OCI-LY1 (cell line): ENCODE measurements at regions not wholly inside any gene's neighbourhood (a gene's known extent, or its start where the extent isn't known, plus 50 kb on each side); places are given as distances from the start of the nearest gene placed in this dataset.

ENCODE experiments used
- H2AFZ ChIP-seq: fragments of 200-600 bp; sonication (generic), shearing (Covaris generic); 2 replicates; pipeline ENCODE4 v1.6.0; 2014; ENCODE audit warnings: antibody characterized with exemption, mild to moderate bottlenecking, low read length
- H3F3A ChIP-seq: fragments of 200-600 bp; sonication (generic), shearing (Covaris generic); 2 replicates; pipeline ENCODE4 v1.6.0; 2014; ENCODE audit warnings: mild to moderate bottlenecking, antibody characterized with exemption, low read length, moderate library complexity; ENCODE audit not compliant: insufficient read depth
- H3K27ac ChIP-seq: fragments of 200-600 bp; sonication (generic); 2 replicates; pipeline ENCODE4 v1.5.1; 2014; ENCODE audit warnings: low read length, mixed run types, mild to moderate bottlenecking, low read depth; ENCODE audit not compliant: poor library complexity, severe bottlenecking
- H3K27me3 ChIP-seq: fragments of 200-600 bp; sonication (generic); 2 replicates; pipeline ENCODE4 v1.6.0; 2014; ENCODE audit warnings: antibody characterized with exemption, mild to moderate bottlenecking, low read length, moderate library complexity; ENCODE audit not compliant: insufficient read depth
- H3K36me3 ChIP-seq: fragments of 200-600 bp; sonication (generic); 2 replicates; pipeline ENCODE4 v1.6.1; 2014; ENCODE audit warnings: mild to moderate bottlenecking, antibody characterized with exemption, low read length, moderate library complexity, mixed read lengths; ENCODE audit not compliant: insufficient read depth
- H3K4me1 ChIP-seq: fragments of 200-600 bp; sonication (generic); 2 replicates; pipeline ENCODE4 v1.5.1; 2014; ENCODE audit warnings: mild to moderate bottlenecking, low read length, moderate library complexity; ENCODE audit not compliant: insufficient read depth, severe bottlenecking
- H3K4me2 ChIP-seq: fragments of 200-600 bp; sonication (generic), shearing (Covaris generic); 2 replicates; pipeline ENCODE4 v1.6.1; 2014; ENCODE audit warnings: low read length
- H3K4me3 ChIP-seq: fragments of 200-600 bp; sonication (generic); 2 replicates; pipeline ENCODE4 v1.5.1; 2014; ENCODE audit warnings: low read length, low read depth, mild to moderate bottlenecking, mixed read lengths; ENCODE audit not compliant: poor library complexity, severe bottlenecking
- H3K79me2 ChIP-seq: fragments of 200-600 bp; shearing (Covaris generic); 2 replicates; pipeline ENCODE4 v1.6.1; 2016; ENCODE audit warnings: mixed run types, low read length, mixed read lengths; ENCODE audit not compliant: insufficient read depth
- H3K9ac ChIP-seq: fragments of 200-600 bp; sonication (generic), shearing (Covaris generic); 2 replicates; pipeline ENCODE4 v1.6.1; 2014; ENCODE audit warnings: mild to moderate bottlenecking, low read length, mixed read lengths
- H3K9me2 ChIP-seq: fragments of 200-600 bp; sonication (generic), shearing (Covaris generic); 2 replicates; pipeline ENCODE4 v1.6.1; 2014; ENCODE audit warnings: low read depth, mild to moderate bottlenecking, low read length, mixed read lengths
- H3K9me3 ChIP-seq: fragments of 200-600 bp; shearing (Covaris generic); 2 replicates; pipeline ENCODE4 v1.6.1; 2014; ENCODE audit warnings: low read length, mixed read lengths
- H4K20me1 ChIP-seq: fragments of 200-600 bp; sonication (generic), shearing (Covaris generic); 2 replicates; pipeline ENCODE4 v1.6.0; 2016; ENCODE audit warnings: mild to moderate bottlenecking, low read length; ENCODE audit not compliant: insufficient read depth
- CTCF ChIP-seq: fragments of 200-600 bp; sonication (generic), shearing (Covaris generic); IDR thresholded peaks from 2 replicates; pipeline ENCODE4 v1.5.1; 2017; ENCODE audit warnings: mild to moderate bottlenecking, antibody characterized with exemption, low read length, moderate library complexity, mixed read lengths
- EZH2 ChIP-seq: fragments of 200-600 bp; sonication (generic), shearing (Covaris generic); IDR thresholded peaks from 2 replicates; pipeline ENCODE4 v1.8.0; 2017; ENCODE audit warnings: borderline replicate concordance, mixed run types, mild to moderate bottlenecking, antibody characterized with exemption, low read length, moderate library complexity, mixed read lengths

- Histone ChIP-seq H3K27ac (no peak overlapping the region), H3K9ac (no peak overlapping the region), H3F3A (no peaks in the 10 kb centered on the region), H2AFZ (no peak overlapping the region), H3K79me2 (no peaks in the 10 kb centered on the region), H3K27me3 (no peaks in the 10 kb centered on the region; the same call in 1 of the 2 replicates), H3K4me3 (no peak overlapping the region), H4K20me1 (no peaks in the 10 kb centered on the region), H3K9me3 (no peaks in the 10 kb centered on the region), H3K4me2 (no peak overlapping the region), H3K36me3 (no peaks in the 10 kb centered on the region), H3K9me2 (no peaks in the 10 kb centered on the region), H3K4me1 (no peaks in the 10 kb centered on the region)
- TF ChIP-seq EZH2 (no peak), CTCF (no peak)
These were observed 508.8 kb downstream of the TYW1 start for GRCh38 chr7:67505449-67505848.

- Histone ChIP-seq H3K27ac (no peak overlapping the region), H4K20me1 (no peaks in the 10 kb centered on the region), H3K4me1 (no peaks in the 10 kb centered on the region), H3K9me2 (no peaks in the 10 kb centered on the region), H3K36me3 (no peaks in the 10 kb centered on the region), H3F3A (no peaks in the 10 kb centered on the region), H2AFZ (no peak overlapping the region), H3K4me3 (no peak overlapping the region), H3K79me2 (no peaks in the 10 kb centered on the region), H3K4me2 (no peak overlapping the region), H3K27me3 (no peaks in the 10 kb centered on the region), H3K9me3 (no peaks in the 10 kb centered on the region), H3K9ac (no peak overlapping the region)
- no peak for TF ChIP-seq CTCF
- TF ChIP-seq EZH2 = no peak
These were observed 515.8 kb downstream of the TYW1 start for GRCh38 chr7:67512481-67512880.

- H3K9ac ChIP-seq = no peak overlapping the region
- no peaks in the 10 kb centered on the region for H3K79me2 ChIP-seq
- no peaks in the 10 kb centered on the region for H3F3A ChIP-seq
- H3K36me3 ChIP-seq = no peaks in the 10 kb centered on the region
- no peaks in the 10 kb centered on the region for H3K4me1 ChIP-seq
- no peak overlapping the region for H2AFZ ChIP-seq
- H4K20me1 ChIP-seq = no peaks in the 10 kb centered on the region
- H3K4me2 ChIP-seq = no peak overlapping the region
- H3K27me3 ChIP-seq = no peaks in the 10 kb centered on the region
- no peaks in the 10 kb centered on the region for H3K9me3 ChIP-seq
- TF ChIP-seq CTCF = no peak
- TF ChIP-seq EZH2 = no peak
- no peaks in the 10 kb centered on the region for H3K9me2 ChIP-seq
- H3K27ac ChIP-seq = no peak overlapping the region
- no peak overlapping the region for H3K4me3 ChIP-seq
These were observed 521.9 kb downstream of the TYW1 start for GRCh38 chr7:67518580-67518979.
